K562 (cell line): ENCODE measurements at regions not wholly inside any gene's neighbourhood (a gene's known extent, or its start where the extent isn't known, plus 50 kb on each side); places are given as distances from the start of the nearest gene placed in this dataset.

Experiments
- ATAC-seq: fragments of 200-7000 bp; cut with Tn5 transposase; 3 replicates; pipeline ENCODE4 v1.9.1; 2020; ENCODE audit warnings: moderate library complexity
- BruUV-seq: library from RNA; stranded (reverse); fragments of 400-500 nt; replicated peaks from 2 replicates; lab custom pipeline; 2021; lab: Mats Ljungman, UMichigan
- CTCF ChIA-PET: fragments of 300-600 bp; formaldehyde crosslinking; extraction: SDS; loops from one replicate; lab custom pipeline; 2021; ENCODE audit warnings: low intra/inter-chr PET ratio; lab: Yijun Ruan, JAX
- POLR2A ChIA-PET: fragments of 300-600, 350-650 bp; sonication (Branson Sonifier 250); formaldehyde crosslinking; extraction: SDS; loops from one replicate; lab custom pipeline; 2021; ENCODE audit warnings: antibody characterized with exemption, inconsistent platforms; lab: Yijun Ruan, JAX
- DNase-seq, 4 experiments: peaks; one replicate each; pipeline versions ENCODE4 v3.0.0 to v3.0.0-alpha.2; 2011 to 2018; ENCODE audit warnings: low spot score in 3 of 4, mixed read lengths in 3 of 4; ENCODE audit errors: extremely low read depth in 1 of 4
- FAIRE-seq: peaks from 2 replicates; lab custom pipeline; 2011; peaks lifted over from hg19 to GRCh38; lab: Jason Lieb, UNC
- H2AFZ ChIP-seq: 2 replicates; pipeline ENCODE4 v1.6.0; 2011; ENCODE audit warnings: low read depth, low read length, control low read depth, inconsistent platforms
- H3K27ac ChIP-seq: fragments of 200-600 bp; 3 replicates; pipeline ENCODE4 v1.8.0; 2011; ENCODE audit warnings: low read depth, mild to moderate bottlenecking, control low read depth, inconsistent platforms, low read length, moderate library complexity, mixed read lengths; ENCODE audit errors: extremely low read depth
- H3K27me3 ChIP-seq, 2 experiments: fragments of 300-600 bp in 1 of 2; 2 replicates in 1 of 2; 3 replicates in 1 of 2; pipeline versions ENCODE4 v1.6.0 to v1.8.0; 2011; ENCODE audit warnings: inconsistent platforms in 2 of 2, low read length in 2 of 2, mild to moderate bottlenecking in 1 of 2, mixed read lengths in 1 of 2, moderate library complexity in 1 of 2; ENCODE audit not compliant: control insufficient read depth in 2 of 2, insufficient read depth in 2 of 2
- H3K36me3 ChIP-seq: fragments of 300-600 bp; 3 replicates; pipeline ENCODE4 v1.8.0; 2011; ENCODE audit warnings: mild to moderate bottlenecking, low read length, inconsistent platforms; ENCODE audit not compliant: control insufficient read depth, insufficient read depth
- H3K4me1 ChIP-seq, 2 experiments: fragments of 200-600 bp in 1 of 2; replicated peaks in 1 of 2; 2 replicates in 1 of 2; 3 replicates in 1 of 2; pipeline versions ENCODE4 v1.5.1 to v1.8.0; 2011; ENCODE audit warnings: inconsistent platforms in 2 of 2, low read length in 2 of 2, mild to moderate bottlenecking in 1 of 2, mixed read lengths in 1 of 2, moderate library complexity in 1 of 2; ENCODE audit not compliant: control insufficient read depth in 2 of 2, insufficient read depth in 2 of 2
- H3K4me2 ChIP-seq: 2 replicates; pipeline ENCODE4 v1.6.1; 2011; ENCODE audit warnings: low read length, control low read depth, inconsistent platforms, mixed read lengths; ENCODE audit not compliant: insufficient read depth
- H3K4me3 ChIP-seq: fragments of 200-600 bp; sonication (generic), shearing (Covaris generic); 2 replicates; pipeline ENCODE4 v1.5.1; 2016; ENCODE audit warnings: control low read depth, inconsistent platforms
- H3K79me2 ChIP-seq: fragments of 200-600 bp; 3 replicates; pipeline ENCODE4 v1.8.0; 2011; ENCODE audit warnings: low read length, inconsistent platforms; ENCODE audit not compliant: control insufficient read depth, insufficient read depth
- H3K9ac ChIP-seq, 2 experiments: 2 replicates each; pipeline versions ENCODE4 v1.6.0 to v1.6.1; 2011; ENCODE audit warnings: low read depth in 2 of 2, low read length in 2 of 2, control low read depth in 1 of 2, inconsistent platforms in 1 of 2, mild to moderate bottlenecking in 1 of 2, mixed read lengths in 1 of 2; ENCODE audit not compliant: insufficient read depth in 1 of 2
- H3K9me1 ChIP-seq: one replicate; pipeline ENCODE4 v1.6.0; 2011; ENCODE audit warnings: inconsistent platforms, mild to moderate bottlenecking, low read length, moderate library complexity; ENCODE audit not compliant: control insufficient read depth, insufficient read depth
- H3K9me3 ChIP-seq: replicated peaks from 2 replicates; pipeline ENCODE4 v1.5.1; 2011; ENCODE audit warnings: low read depth, low read length, inconsistent platforms; ENCODE audit not compliant: control insufficient read depth, insufficient read depth
- H4K20me1 ChIP-seq: replicated peaks from 2 replicates; pipeline ENCODE4 v1.6.1; 2011; ENCODE audit warnings: low read length, inconsistent platforms, mixed read lengths; ENCODE audit not compliant: control insufficient read depth, insufficient read depth
- BCOR ChIP-seq: fragments of 450-650 bp; IDR thresholded peaks from 2 replicates; pipeline ENCODE4 v1.6.1; 2016
- HNRNPH1 ChIP-seq: fragments of 200-400 bp; formaldehyde crosslinking; optimal IDR thresholded peaks from 2 replicates; pipeline ENCODE3; 2017; ENCODE audit warnings: low read depth, mild to moderate bottlenecking, low read length, moderate library complexity
- MCM5 ChIP-seq: fragments of 450-650 bp; IDR thresholded peaks from 2 replicates; pipeline ENCODE4 v1.6.1; 2016; ENCODE audit warnings: low read depth
- MCM7 ChIP-seq, 2 experiments: fragments of 450-650 bp; IDR thresholded peaks; 2 replicates each; pipeline ENCODE4 v1.6.1; 2016 to 2018
- MYC ChIP-seq, 2 experiments: fragments of 250-450 bp in 1 of 2; sonication (Bioruptor Pico) in 1 of 2; IDR thresholded peaks; 2 replicates each; pipeline versions ENCODE4 v1.5.1 to v1.6.1; 2012 to 2021; ENCODE audit warnings: low read depth in 2 of 2, borderline replicate concordance in 1 of 2, improper control_type of control experiment in 1 of 2, low read length in 1 of 2, mild to moderate bottlenecking in 1 of 2, moderate library complexity in 1 of 2
- PHF21A ChIP-seq: fragments of 450-650 bp; IDR thresholded peaks from 2 replicates; pipeline ENCODE4 v1.6.1; 2017; ENCODE audit warnings: low read depth, borderline replicate concordance
- RFX5 ChIP-seq: IDR thresholded peaks from 2 replicates; pipeline ENCODE4 v1.6.1; 2011; ENCODE audit warnings: low read depth, mild to moderate bottlenecking, improper control_type of control experiment, low read length
- RNF2 ChIP-seq: sonication (generic); IDR thresholded peaks from 2 replicates; pipeline ENCODE4 v1.6.1; 2016
- TCF3 ChIP-seq: sonication (generic); formaldehyde crosslinking; IDR thresholded peaks from 2 replicates; pipeline ENCODE4 v1.4.0; 2020; ENCODE audit warnings: mild to moderate bottlenecking, missing genetic modification reagents
- ZNF696 ChIP-seq: fragments of 250-450 bp; sonication (Bioruptor Pico); conservative IDR thresholded peaks from 2 replicates; pipeline ENCODE4 v1.4.0; 2020; ENCODE audit warnings: mild to moderate bottlenecking, moderate library complexity
- ZNF764 ChIP-seq: fragments of 250-450 bp; sonication (Bioruptor Pico); IDR thresholded peaks from 2 replicates; pipeline ENCODE4 v1.4.0; 2020; ENCODE audit warnings: low read depth, mild to moderate bottlenecking, moderate library complexity
- WGBS: fragments of 100-300 bp; shearing (Covaris generic); methylation state at CpG from one replicate; pipeline ENCODE4 v1.1.6; 2016; ENCODE audit warnings: low coverage, mixed read lengths; ENCODE audit not compliant: insufficient coverage; ENCODE audit errors: missing lambda C conversion rate; 5-methylcytosine and 5-hydroxymethylcytosine counted together
- in situ Hi-C: fragments of 300-500 bp; cut with MboI; formaldehyde crosslinking; loops from 4 replicates; pipeline ENCODE4 v1.15.0; 2018; ENCODE audit warnings: inconsistent platforms, mixed read lengths
- intact Hi-C: fragments of 100-400 bp; cut with micrococcal nuclease; formaldehyde crosslinking; loops from 2 replicates; pipeline ENCODE4 v1.14.2; 2022

GRCh38 chr5:135655468-135655815 is 76.7 kb upstream of the CXCL14 start:
- no peaks in the 10 kb centered on the region for H3K9me1 ChIP-seq
- H4K20me1 ChIP-seq: no peaks in the 10 kb centered on the region
- no peak overlapping the region for H3K27ac ChIP-seq
- no peak overlapping the region for H3K9ac ChIP-seq
- H3K4me1 ChIP-seq: no peaks in the 10 kb centered on the region
- H3K36me3 ChIP-seq: no peaks in the 10 kb centered on the region
- intact Hi-C loops (no loop called here), in situ Hi-C loops (no loop called here)
- WGBS: 11% methylated on average over 4 of the region's 4 CpGs
- no peak overlapping the region for H3K4me3 ChIP-seq
- FAIRE-seq: no peak
- H3K27me3 ChIP-seq: peaks cover 3 to 5% of the 10 kb centered on the region in 2 experiments; a peak in 3 of 5 replicates
- no peak for ATAC-seq
- H3K79me2 ChIP-seq: no peaks in the 10 kb centered on the region
- no peak overlapping the region for H2AFZ ChIP-seq
- ChIA-PET POLR2A (interaction anchor here (0.7 kb wide), 1 partner anchor 46 kb away, joined by 3 read pairs; no protein-coding TSS in a partner anchor), CTCF (no interaction called here)
- H3K9me3 ChIP-seq: no peaks in the 10 kb centered on the region
- no TSS peak for BruUV-seq
- no peak overlapping the region for H3K4me2 ChIP-seq
- DNase-seq: no peak
- TF ChIP-seq RNF2 (no peak), TCF3 (no peak), PHF21A (no peak), MYC (IDR thresholded peaks at IDR 0.05; ENCODE audit: low read depth, low read length) (no peak), MYC (CRISPR knock-in tag; IDR thresholded peaks at IDR 0.05; ENCODE audit: borderline replicate concordance, low read depth) (no peak), HNRNPH1 (no peak), MCM5 (no peak), ZNF696 (CRISPR knock-in tag) (no peak), RFX5 (no peak), BCOR (no peak), ZNF764 (CRISPR knock-in tag) (no peak), MCM7 (IDR thresholded peaks at IDR 0.05) (no peak)
